K562 (cell line): ENCODE measurements at regions not wholly inside any gene's neighbourhood (a gene's known extent, or its start where the extent isn't known, plus 50 kb on each side); places are given as distances from the start of the nearest gene placed in this dataset.
A peak's percentile ranks its signal among the peaks of the same experiment; 100 is the strongest.

Source experiments
- ATAC-seq: fragments of 200-7000 bp; cut with Tn5 transposase; 3 replicates; pipeline ENCODE4 v1.9.1; 2020; ENCODE audit warnings: moderate library complexity
- BruUV-seq: library from RNA; stranded (reverse); fragments of 400-500 nt; replicated peaks from 2 replicates; lab custom pipeline; 2021; lab: Mats Ljungman, UMichigan
- CTCF ChIA-PET: fragments of 300-600 bp; formaldehyde crosslinking; extraction: SDS; loops from one replicate; lab custom pipeline; 2021; ENCODE audit warnings: low intra/inter-chr PET ratio; lab: Yijun Ruan, JAX
- POLR2A ChIA-PET: fragments of 300-600, 350-650 bp; sonication (Branson Sonifier 250); formaldehyde crosslinking; extraction: SDS; loops from one replicate; lab custom pipeline; 2021; ENCODE audit warnings: antibody characterized with exemption, inconsistent platforms; lab: Yijun Ruan, JAX
- DNase-seq, 4 experiments: peaks; one replicate each; pipeline versions ENCODE4 v3.0.0 to v3.0.0-alpha.2; 2011 to 2018; ENCODE audit warnings: low spot score in 3 of 4, mixed read lengths in 3 of 4; ENCODE audit errors: extremely low read depth in 1 of 4
- FAIRE-seq: peaks from 2 replicates; lab custom pipeline; 2011; peaks lifted over from hg19 to GRCh38; lab: Jason Lieb, UNC
- H2AFZ ChIP-seq: 2 replicates; pipeline ENCODE4 v1.6.0; 2011; ENCODE audit warnings: low read depth, low read length, control low read depth, inconsistent platforms
- H3K27ac ChIP-seq: fragments of 200-600 bp; 3 replicates; pipeline ENCODE4 v1.8.0; 2011; ENCODE audit warnings: low read depth, mild to moderate bottlenecking, control low read depth, inconsistent platforms, low read length, moderate library complexity, mixed read lengths; ENCODE audit errors: extremely low read depth
- H3K27me3 ChIP-seq, 2 experiments: fragments of 300-600 bp in 1 of 2; 2 replicates in 1 of 2; 3 replicates in 1 of 2; pipeline versions ENCODE4 v1.6.0 to v1.8.0; 2011; ENCODE audit warnings: inconsistent platforms in 2 of 2, low read length in 2 of 2, mild to moderate bottlenecking in 1 of 2, mixed read lengths in 1 of 2, moderate library complexity in 1 of 2; ENCODE audit not compliant: control insufficient read depth in 2 of 2, insufficient read depth in 2 of 2
- H3K36me3 ChIP-seq: fragments of 300-600 bp; 3 replicates; pipeline ENCODE4 v1.8.0; 2011; ENCODE audit warnings: mild to moderate bottlenecking, low read length, inconsistent platforms; ENCODE audit not compliant: control insufficient read depth, insufficient read depth
- H3K4me1 ChIP-seq, 2 experiments: fragments of 200-600 bp in 1 of 2; replicated peaks in 1 of 2; 2 replicates in 1 of 2; 3 replicates in 1 of 2; pipeline versions ENCODE4 v1.5.1 to v1.8.0; 2011; ENCODE audit warnings: inconsistent platforms in 2 of 2, low read length in 2 of 2, mild to moderate bottlenecking in 1 of 2, mixed read lengths in 1 of 2, moderate library complexity in 1 of 2; ENCODE audit not compliant: control insufficient read depth in 2 of 2, insufficient read depth in 2 of 2
- H3K4me2 ChIP-seq: 2 replicates; pipeline ENCODE4 v1.6.1; 2011; ENCODE audit warnings: low read length, control low read depth, inconsistent platforms, mixed read lengths; ENCODE audit not compliant: insufficient read depth
- H3K4me3 ChIP-seq: fragments of 200-600 bp; sonication (generic), shearing (Covaris generic); 2 replicates; pipeline ENCODE4 v1.5.1; 2016; ENCODE audit warnings: control low read depth, inconsistent platforms
- H3K79me2 ChIP-seq: fragments of 200-600 bp; 3 replicates; pipeline ENCODE4 v1.8.0; 2011; ENCODE audit warnings: low read length, inconsistent platforms; ENCODE audit not compliant: control insufficient read depth, insufficient read depth
- H3K9ac ChIP-seq, 2 experiments: 2 replicates each; pipeline versions ENCODE4 v1.6.0 to v1.6.1; 2011; ENCODE audit warnings: low read depth in 2 of 2, low read length in 2 of 2, control low read depth in 1 of 2, inconsistent platforms in 1 of 2, mild to moderate bottlenecking in 1 of 2, mixed read lengths in 1 of 2; ENCODE audit not compliant: insufficient read depth in 1 of 2
- H3K9me1 ChIP-seq: one replicate; pipeline ENCODE4 v1.6.0; 2011; ENCODE audit warnings: inconsistent platforms, mild to moderate bottlenecking, low read length, moderate library complexity; ENCODE audit not compliant: control insufficient read depth, insufficient read depth
- H3K9me3 ChIP-seq: replicated peaks from 2 replicates; pipeline ENCODE4 v1.5.1; 2011; ENCODE audit warnings: low read depth, low read length, inconsistent platforms; ENCODE audit not compliant: control insufficient read depth, insufficient read depth
- H4K20me1 ChIP-seq: replicated peaks from 2 replicates; pipeline ENCODE4 v1.6.1; 2011; ENCODE audit warnings: low read length, inconsistent platforms, mixed read lengths; ENCODE audit not compliant: control insufficient read depth, insufficient read depth
- ATF3 ChIP-seq, 2 experiments: fragments of 450-650 bp in 1 of 2; sonication (generic) in 1 of 2; formaldehyde crosslinking in 1 of 2; IDR thresholded peaks in 1 of 2; conservative IDR thresholded peaks in 1 of 2; 2 replicates each; pipeline versions ENCODE4 v1.6.1 to v1.8.1; 2016 to 2023; ENCODE audit warnings: mild to moderate bottlenecking in 2 of 2, moderate library complexity in 2 of 2, inconsistent platforms in 1 of 2, missing genetic modification reagents in 1 of 2
- ELK1 ChIP-seq: sonication (generic); formaldehyde crosslinking; IDR thresholded peaks from 2 replicates; pipeline ENCODE4 v1.8.1; 2022; ENCODE audit warnings: missing genetic modification reagents
- ETS1 ChIP-seq: conservative IDR thresholded peaks from 2 replicates; pipeline ENCODE4 v1.6.1; 2011; ENCODE audit warnings: low read depth, mild to moderate bottlenecking, low read length; ENCODE audit not compliant: control insufficient read depth
- GABPB1 ChIP-seq: sonication (generic); formaldehyde crosslinking; IDR thresholded peaks from 2 replicates; pipeline ENCODE4 v1.8.0; 2022; ENCODE audit warnings: mild to moderate bottlenecking, missing genetic modification reagents
- LCOR ChIP-seq: sonication (generic); formaldehyde crosslinking; IDR thresholded peaks from 2 replicates; pipeline ENCODE4 v1.8.0; 2022; ENCODE audit warnings: mild to moderate bottlenecking, missing genetic modification reagents
- MBD2 ChIP-seq: sonication (generic); IDR thresholded peaks from 2 replicates; pipeline ENCODE4 v1.6.1; 2016; ENCODE audit warnings: low read depth, borderline replicate concordance
- PRPF4 ChIP-seq: fragments of 200-400 bp; formaldehyde crosslinking; IDR thresholded peaks from one replicate; pipeline ENCODE4 v1.6.1; 2017; ENCODE audit warnings: low read length, low read depth, mild to moderate bottlenecking; ENCODE audit not compliant: insufficient read depth, poor library complexity, severe bottlenecking
- THRB ChIP-seq: fragments of 450-650 bp; formaldehyde crosslinking; conservative IDR thresholded peaks from 2 replicates; pipeline ENCODE4 v1.4.0; 2022; ENCODE audit warnings: mild to moderate bottlenecking, missing genetic modification characterization
- XRCC3 ChIP-seq: fragments of 450-650 bp; IDR thresholded peaks from 2 replicates; pipeline ENCODE4 v1.6.1; 2017; ENCODE audit warnings: mild to moderate bottlenecking, moderate library complexity
- ZNF134 ChIP-seq: fragments of 250-450 bp; sonication (Bioruptor Pico); conservative IDR thresholded peaks from 2 replicates; pipeline ENCODE4 v1.4.0; 2020
- ZNF224 ChIP-seq: sonication (generic); formaldehyde crosslinking; IDR thresholded peaks from 2 replicates; pipeline ENCODE4 v1.8.0; 2022; ENCODE audit warnings: mild to moderate bottlenecking, missing genetic modification reagents
- ZNF311 ChIP-seq: fragments of 250-450 bp; sonication (Bioruptor Pico); IDR thresholded peaks from 2 replicates; pipeline ENCODE4 v1.4.0; 2020; ENCODE audit warnings: mild to moderate bottlenecking, moderate library complexity
- ZNF395 ChIP-seq: fragments of 200-800 bp; sonication (Bioruptor generic); IDR thresholded peaks from 2 replicates; pipeline ENCODE4 v1.6.1; 2017; ENCODE audit warnings: missing genetic modification characterization, missing compliant biosample characterization
- WGBS: fragments of 100-300 bp; shearing (Covaris generic); methylation state at CpG from one replicate; pipeline ENCODE4 v1.1.6; 2016; ENCODE audit warnings: low coverage, mixed read lengths; ENCODE audit not compliant: insufficient coverage; ENCODE audit errors: missing lambda C conversion rate; 5-methylcytosine and 5-hydroxymethylcytosine counted together
- in situ Hi-C: fragments of 300-500 bp; cut with MboI; formaldehyde crosslinking; loops from 4 replicates; pipeline ENCODE4 v1.15.0; 2018; ENCODE audit warnings: inconsistent platforms, mixed read lengths
- intact Hi-C: fragments of 100-400 bp; cut with micrococcal nuclease; formaldehyde crosslinking; loops from 2 replicates; pipeline ENCODE4 v1.14.2; 2022

GRCh38 chrX:134718105-134718965, 60.1 kb upstream of the PLAC1 start:
- Histone ChIP-seq H4K20me1 (no peaks in the 10 kb centered on the region), H2AFZ (peak overlapping the region; percentile 76), H3K4me2 (no peak overlapping the region), H3K36me3 (no peaks in the 10 kb centered on the region), H3K4me3 (no peak overlapping the region), H3K9me3 (no peaks in the 10 kb centered on the region; the same call in 1 of the 2 replicates), H3K9ac (no peak overlapping the region), H3K9me1 (no peaks in the 10 kb centered on the region), H3K27ac (peak overlapping the region; percentile 39; the same call in 1 of the 3 replicates), H3K27me3 (peaks cover 0 to 5% of the 10 kb centered on the region in 2 experiments; a peak in 1 of 5 replicates), H3K79me2 (no peaks in the 10 kb centered on the region), H3K4me1 (peaks cover 0 to 17% of the 10 kb centered on the region in 2 experiments; a peak in 3 of 5 replicates)
- BruUV-seq: no TSS peak
- DNase-seq (peak in 2 of 4 experiments; percentile 44 to 47), ATAC-seq (peak; percentile 93), FAIRE-seq (no peak)
- intact Hi-C loops: no loop called here
- WGBS: 26% methylated on average over 5 of the region's 5 CpGs
- POLR2A ChIA-PET: no interaction called here
- CTCF ChIA-PET: no interaction called here
- in situ Hi-C loops: no loop called here
- no peak for TF ChIP-seq MBD2
- no peak for TF ChIP-seq LCOR (CRISPR knock-in tag)
- TF ChIP-seq ZNF395 (CRISPR knock-in tag): peak; percentile 34; the same call in 1 of the 2 replicates
- TF ChIP-seq ZNF224 (CRISPR knock-in tag): no peak
- no peak for TF ChIP-seq ELK1 (CRISPR knock-in tag)
- TF ChIP-seq ETS1: no peak
- TF ChIP-seq ATF3 (IDR thresholded peaks at IDR 0.05): peak; percentile 33; the same call in 1 of the 2 replicates
- TF ChIP-seq ATF3 (CRISPR knock-in tag; conservative IDR thresholded peaks at IDR 0.05): no peak
- no peak for TF ChIP-seq THRB
- TF ChIP-seq PRPF4: no peak
- TF ChIP-seq ZNF311 (CRISPR knock-in tag): no peak
- no peak for TF ChIP-seq ZNF134 (CRISPR knock-in tag)
- TF ChIP-seq XRCC3: no peak
- no peak for TF ChIP-seq GABPB1 (CRISPR knock-in tag)
